ENCODE measurements at regions not wholly inside any gene's neighbourhood (a gene's known extent, or its start where the extent isn't known, plus 50 kb on each side); places are given as distances from the start of the nearest gene placed in this dataset.
"Not testable (repeated sequence)": the region's sequence is repeated elsewhere in the genome, so short reads cannot be mapped to it uniquely, and the experiment has no call there.

DNA sequence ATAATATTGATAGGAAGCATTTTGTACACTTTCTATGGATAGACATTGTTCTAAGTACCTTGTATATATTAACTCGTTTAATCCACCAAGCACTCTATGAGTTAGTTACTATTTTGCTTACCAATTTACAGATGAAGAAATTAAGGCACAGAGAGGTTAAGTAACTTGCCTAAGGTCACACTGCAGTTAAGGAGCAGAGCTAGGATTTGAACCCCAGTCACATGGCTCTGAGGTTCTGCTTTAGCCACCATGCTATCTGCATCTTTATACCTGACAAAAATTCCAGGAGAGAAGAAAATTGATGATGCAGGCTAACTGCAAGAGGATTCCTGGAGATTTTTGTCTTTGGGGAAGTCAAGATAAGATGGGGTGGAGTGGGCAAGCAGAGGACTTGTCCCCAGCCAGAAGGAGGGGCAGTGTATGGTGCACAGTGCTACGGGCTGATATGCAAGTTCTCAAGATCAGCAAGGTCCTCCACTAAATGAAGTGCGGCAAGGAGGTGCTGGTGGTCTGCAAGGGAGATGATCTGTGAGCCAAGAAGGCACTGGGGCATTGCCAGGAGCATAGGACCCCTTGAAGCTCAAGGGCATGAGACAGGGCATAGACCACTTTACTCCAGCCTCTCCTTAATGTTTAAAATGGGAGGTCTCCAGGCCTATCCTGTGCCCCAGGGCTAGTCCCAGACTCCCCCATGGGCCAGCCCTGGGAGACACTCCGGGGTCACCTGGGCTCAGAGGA lies 430.6 kb downstream of the RPS24 start:
- DNase-seq: no peak

DNA sequence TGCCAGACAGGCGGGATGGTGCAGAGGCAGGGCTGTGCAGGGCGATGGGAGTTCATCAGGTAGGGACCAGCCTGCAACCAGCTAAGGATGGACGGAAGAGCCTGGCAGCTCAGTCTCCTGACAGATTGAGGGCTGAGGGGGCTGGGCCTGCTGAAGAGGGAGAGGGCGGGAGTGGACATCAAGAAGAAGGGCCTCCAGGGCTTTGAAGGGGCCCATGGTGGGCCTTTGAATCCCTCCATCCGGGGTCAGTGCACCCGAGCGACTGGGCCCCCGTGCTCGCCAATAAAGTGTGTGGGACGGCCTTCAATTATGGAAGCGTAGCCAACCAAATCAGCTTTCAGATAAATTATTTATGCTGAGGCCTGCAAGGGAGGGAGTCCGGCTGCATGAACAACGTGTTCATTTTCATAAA lies 431.2 kb downstream of the RPS24 start:
- DNase-seq: no peak

DNA sequence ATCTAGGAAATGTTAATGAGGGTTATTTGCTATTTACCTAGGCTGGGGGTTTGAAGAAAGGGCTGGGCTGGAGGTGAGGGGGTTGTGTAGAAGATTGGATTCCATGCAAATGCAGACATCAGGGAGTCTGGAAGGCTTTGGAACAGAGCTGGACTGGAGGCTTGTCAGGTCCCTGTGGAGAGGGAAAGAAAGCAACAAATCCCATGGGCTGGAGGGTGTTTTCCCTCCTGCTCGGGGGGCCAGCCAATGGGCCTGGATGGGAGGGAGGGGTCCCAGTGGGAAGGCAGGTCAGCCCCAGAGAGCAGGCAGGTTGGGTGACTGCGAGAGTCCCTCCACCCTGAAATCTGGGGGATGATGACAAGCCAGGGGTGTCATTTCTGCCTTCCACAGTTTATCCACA lies 431.8 kb downstream of the RPS24 start:
- DNase-seq: no peak

DNA sequence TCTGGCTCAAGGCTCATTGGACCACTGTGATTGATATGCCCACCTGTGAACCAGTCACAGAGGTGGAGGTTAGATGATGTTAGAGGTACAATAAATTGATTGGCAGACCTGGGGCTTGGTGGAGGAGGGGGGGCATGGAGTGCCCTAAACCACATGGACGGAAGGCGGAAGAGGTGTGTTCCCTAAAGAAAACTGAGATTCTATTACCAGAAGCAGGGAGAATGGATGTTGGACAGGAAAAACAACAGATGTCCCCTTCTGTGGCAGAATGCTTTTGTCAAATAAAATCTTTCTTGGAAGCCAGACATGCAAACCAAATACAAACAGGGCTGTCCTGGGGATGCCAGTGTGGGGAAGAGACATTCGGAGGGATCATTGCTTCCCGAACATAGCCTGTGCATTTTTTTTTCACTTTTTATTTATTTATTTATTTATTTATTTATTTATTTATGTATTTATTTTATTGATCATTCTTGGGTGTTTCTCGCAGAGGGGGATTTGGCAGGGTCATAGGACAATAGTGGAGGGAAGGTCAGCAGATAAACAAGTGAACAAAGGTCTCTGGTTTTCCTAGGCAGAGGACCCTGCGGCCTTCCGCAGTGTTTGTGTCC lies 433.9 kb downstream of the RPS24 start:
- no peak for DNase-seq

DNA sequence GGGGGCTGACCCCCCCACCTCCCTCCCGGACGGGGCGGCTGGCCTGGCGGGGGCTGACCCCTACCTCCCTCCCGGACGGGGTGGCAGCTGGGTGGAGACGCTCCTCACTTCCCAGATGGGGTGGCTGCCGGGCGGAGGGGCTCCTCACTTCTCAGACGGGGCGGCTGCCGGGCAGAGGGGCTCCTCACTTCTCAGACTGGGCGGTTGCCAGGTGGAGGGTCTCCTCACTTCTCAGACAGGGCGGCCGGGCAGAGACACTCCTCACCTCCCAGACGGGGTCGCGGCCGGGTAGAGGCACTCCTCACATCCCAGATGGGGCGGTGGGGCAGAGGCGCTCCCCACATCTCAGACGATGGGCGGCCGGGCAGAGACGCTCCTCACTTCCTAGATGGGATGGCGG lies 435.1 kb downstream of the RPS24 start:
- not testable (repeated sequence) for DNase-seq

DNA sequence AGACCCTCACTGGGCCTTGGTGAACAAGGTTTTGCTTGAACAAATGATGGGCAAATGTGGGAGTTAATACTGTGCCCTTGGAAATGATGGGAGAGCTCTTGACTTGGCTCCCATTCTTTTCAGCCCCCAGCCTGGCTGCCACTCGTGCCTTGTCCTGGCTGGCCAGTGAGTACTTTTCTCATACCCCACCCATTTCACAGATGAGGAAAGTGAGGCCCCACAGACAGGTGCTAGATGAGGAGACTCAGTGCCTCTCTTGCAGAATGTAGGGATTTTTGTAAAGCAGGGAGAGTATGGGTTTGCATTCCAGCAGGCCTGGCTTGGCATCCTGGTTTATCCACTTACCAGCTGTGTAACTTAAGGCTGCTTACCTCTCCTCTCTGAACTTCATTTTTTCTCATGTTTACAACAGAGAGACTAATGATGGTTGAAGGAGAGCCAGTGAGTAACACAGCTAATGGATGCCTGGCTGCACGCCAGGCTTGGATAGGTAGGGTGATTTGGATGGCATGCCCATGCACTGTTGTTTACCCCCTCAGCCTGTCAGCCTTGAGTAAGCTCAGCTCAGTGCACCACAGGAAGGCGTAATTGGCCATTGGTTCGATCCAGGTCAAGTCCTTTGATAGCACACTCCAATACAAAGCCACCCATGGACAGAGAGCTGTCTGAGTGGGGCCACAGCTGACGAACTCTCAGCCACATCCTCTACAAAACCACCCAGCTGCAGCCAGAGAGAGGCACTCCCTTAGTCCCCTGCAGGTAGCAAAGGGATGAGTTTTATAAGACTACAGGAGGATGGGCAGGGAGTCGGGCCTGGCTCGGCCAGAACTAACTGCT lies 436.8 kb downstream of the RPS24 start:
- DNase-seq: no peak

DNA sequence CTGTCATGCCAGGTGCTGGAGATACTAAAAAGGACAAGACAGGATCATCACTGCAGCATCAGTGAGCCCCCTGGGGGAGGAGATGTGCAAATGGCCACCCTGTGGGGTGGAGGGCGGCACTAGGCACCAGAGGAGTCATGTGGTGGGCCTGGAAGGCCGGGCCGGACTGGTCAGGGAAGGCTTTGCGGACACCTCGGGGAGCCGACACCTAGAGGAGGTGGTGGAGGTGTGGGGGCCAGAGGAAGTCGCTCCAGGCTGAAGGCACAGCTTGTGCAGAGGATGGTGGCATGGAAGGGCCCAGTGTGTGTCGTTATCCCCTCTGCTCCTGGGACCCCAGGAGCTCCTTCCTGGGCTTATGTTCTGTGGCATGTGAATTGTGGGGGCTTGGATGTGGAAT lies 437.7 kb downstream of the RPS24 start:
- no peak for DNase-seq

DNA sequence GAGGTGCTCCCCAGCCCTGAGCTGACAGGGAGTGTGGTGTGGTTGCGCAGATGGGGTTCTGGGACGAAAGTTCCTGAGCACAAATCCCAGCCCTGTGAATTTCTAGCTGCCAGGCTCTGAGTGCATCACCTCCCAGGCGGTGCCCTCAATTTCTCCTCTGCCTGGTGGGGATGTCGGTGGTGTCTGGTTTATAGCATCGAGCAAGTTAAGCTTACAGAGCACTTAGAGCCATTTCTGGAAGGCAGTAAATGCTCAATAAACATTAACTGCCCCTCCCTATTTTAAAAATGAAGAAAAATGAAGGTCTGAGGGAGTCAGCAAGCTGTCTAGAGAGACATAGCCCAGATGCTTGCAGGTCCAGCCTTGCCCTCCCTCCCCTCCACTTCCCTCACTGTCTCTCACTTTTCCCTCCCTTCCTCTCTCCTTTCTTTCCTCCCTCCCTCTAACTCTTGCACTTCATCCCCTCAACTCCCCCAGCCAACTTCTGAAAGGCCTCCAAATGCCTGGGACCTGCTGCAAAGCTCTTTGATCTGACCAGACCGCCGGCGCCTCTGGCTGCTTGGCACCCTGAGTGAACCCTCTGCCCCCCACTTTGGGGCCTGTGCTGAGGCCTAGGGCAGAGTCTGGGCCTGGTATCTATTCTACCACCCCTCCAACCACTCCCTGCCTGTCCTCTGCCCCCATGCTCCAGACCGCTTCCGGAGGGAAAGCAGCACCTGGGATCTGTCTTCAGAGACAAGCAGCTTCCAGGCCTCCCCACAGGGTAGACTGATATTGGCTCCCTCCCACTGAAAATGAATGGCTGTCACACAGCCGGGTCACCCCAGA lies 438.3 kb downstream of the RPS24 start:
- no peak for DNase-seq

DNA sequence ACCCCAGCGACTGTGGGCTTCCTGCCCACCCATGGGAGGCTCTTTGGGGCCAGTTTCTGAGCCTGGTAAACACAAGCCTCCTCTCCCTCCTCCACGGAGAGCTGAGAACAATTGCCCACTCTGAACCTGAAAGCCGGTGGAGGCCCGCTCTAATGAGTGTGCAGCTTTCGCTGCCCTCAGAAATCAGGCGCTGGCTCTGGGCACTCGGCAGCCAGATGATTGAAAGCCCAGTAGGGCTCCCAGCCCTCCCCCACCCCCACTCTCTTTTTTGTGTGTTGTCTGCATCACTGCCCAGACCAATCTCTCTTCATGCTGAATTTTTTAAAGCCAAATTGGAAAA lies 438.9 kb downstream of the RPS24 start:
- DNase-seq: no peak

DNA sequence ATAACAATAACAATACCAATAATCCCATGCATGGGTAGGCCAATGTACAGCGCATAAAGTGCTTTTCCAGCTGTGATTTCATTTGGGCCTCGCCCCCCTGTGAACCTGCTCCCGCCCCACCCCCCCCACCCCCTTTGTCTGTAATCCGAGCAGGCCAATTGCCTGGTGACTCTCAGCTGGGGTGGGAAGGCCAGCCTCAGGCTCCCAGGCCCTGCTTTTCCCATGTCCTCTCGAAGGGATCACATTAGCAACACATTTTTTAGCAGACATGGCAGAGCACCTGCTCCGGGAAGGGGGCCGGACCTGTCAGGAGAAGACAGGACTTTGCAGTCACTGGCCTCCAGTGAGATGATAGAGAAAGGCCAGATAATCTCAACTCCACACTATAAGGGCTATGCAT lies 439.3 kb downstream of the RPS24 start:
- DNase-seq: no peak

DNA sequence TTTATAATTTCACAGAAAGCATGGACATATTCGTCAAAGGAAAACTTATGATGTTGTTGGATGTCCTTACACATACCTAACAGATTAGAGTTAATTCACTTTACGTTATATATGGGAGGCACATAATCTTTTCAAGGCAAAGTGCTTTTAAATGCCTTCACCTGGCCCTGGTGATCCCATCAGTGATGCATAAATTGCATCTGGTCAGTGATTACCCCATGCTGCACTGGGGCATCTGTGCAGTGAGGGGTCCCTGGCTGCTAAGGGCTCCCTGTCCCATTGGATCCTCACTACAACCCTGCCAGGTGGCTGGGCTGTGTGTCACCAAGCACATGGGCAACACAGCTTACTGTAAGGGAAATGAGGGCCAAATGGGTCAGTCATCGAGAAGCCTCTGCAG lies 441.1 kb downstream of the RPS24 start:
- DNase-seq: no peak

DNA sequence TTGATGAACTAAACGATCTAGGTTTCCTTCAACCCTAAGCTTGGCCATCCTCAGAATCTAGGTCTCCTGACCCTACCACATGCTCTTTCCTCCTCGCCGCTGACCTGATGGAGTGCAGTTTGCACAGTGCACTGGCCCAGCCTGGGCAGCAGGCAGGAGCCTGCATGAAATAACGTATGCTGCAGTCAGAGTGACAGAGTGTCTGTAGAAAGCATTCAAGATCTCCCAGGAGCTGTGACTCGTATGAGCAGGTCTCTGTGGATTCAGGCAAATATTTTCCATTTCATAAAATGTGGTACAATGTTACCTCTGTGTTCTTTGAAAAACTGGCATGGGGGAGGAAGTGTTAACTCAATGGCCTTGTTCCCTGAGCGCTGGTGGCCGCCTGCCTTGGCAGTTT lies 441.8 kb downstream of the RPS24 start:
- DNase-seq: no peak

DNA sequence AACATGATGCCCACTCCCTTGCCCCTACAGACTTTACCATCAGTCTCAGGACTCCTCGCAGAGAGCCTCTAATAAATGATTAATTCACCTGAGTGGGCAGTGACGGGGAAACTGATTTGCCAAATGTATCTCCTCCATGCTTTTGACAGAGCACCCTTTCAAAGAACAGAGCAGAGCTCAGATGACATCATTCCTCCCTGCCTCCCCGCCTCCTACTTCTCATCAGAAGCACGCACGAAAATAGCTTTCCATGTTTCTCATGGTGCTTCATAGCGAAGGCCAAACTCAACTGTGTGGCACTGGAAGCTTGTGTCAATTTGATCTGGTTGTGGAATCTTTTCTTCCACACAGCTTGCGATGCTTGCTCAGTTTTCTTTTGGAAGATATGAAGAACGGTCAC lies 442.5 kb downstream of the RPS24 start:
- no peak for DNase-seq

DNA sequence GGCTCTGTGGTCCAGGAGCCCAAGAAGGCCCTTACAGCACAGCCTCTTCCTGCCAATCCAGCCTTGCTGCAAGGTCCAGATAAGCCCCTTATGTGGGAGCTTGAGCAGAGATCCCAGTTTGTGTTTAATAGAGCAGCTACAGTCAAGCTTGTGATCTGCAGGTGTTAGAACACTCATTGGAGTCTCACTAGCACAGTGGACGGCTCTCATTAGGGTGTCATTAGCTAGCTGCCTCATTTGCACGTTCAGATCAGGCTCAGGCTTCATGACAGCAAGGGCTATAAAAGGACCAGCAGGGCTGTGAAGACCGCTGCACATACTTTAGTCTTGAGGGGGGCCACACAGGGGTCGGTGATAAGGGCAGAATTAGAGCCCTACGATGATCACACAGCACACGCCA lies 443.2 kb downstream of the RPS24 start:
- DNase-seq: no peak

DNA sequence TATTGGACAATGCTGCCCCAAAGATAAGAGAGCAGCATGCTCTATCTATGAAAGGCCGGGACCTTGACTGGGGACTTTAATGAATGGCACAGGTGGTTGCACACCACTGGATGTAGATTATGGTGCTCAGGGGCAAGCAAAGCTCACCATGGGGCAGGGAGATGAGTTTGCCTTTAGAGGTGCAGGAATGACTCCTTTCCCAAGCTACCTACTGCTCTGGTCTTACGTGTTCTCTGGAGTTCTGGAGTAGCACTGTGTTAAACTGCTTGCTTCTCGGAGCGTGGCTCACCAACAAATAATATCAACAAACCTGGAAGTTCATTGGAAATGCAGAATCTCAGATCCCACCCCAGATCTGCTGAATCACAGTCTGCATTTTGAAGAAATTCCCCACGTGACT lies 445.3 kb downstream of the RPS24 start:
- DNase-seq: no peak

DNA sequence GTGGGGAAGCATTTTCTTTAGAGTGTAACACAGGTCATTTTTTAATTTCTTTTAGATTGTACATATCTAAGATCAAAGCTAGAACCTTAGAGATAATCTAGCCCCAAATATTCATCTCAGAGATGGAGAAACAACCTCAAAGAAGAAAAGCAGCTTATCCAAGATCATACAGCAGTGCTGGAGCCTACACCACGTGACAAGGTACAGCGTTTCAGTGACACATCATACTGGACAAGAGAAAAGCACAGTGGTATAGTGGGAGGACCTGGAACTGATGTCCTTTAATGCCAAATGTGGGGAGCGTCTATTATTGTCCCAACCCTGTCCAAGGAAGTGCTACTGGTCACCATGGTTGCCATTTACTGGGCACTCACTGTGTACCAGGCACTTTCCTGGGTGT lies 445.8 kb downstream of the RPS24 start:
- DNase-seq: no peak

DNA sequence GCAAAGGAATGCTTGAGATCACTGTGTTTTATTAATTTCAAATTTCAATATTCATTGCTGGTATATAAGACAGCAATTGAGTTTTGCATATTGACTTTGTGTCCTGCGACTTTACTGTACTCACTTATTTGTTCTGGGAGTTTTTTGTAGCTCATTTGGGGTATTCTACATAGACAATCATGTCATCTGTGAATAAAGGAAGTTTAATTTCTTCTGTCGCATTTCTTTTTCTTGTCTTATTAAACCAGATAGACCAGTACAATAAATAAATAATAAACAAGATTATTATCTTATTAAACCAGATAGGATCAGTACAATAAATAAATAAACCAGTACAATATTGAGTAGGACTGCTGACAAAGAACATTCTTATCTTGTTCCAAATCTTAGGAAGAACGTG lies 448.2 kb downstream of the RPS24 start:
- DNase-seq: no peak

DNA sequence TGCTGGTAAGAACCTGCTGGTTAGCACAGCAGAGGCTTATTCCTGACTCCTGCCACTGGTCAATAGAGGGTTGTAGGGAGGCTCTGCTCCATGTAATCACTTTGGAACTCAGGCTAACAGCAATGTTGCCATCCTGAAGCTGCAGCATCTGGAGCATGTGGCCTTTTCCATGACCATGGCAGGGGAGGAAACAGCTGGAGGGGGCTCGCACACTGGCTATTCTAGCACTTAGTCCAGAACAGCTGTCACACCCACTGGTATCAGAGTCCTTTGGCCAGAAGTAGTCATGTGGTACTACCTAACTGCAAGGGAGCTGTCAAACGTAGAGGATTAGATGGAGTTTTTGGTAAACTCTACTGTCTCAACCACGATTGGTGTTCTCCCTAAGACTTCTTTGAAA lies 450.0 kb downstream of the RPS24 start:
- DNase-seq: no peak

DNA sequence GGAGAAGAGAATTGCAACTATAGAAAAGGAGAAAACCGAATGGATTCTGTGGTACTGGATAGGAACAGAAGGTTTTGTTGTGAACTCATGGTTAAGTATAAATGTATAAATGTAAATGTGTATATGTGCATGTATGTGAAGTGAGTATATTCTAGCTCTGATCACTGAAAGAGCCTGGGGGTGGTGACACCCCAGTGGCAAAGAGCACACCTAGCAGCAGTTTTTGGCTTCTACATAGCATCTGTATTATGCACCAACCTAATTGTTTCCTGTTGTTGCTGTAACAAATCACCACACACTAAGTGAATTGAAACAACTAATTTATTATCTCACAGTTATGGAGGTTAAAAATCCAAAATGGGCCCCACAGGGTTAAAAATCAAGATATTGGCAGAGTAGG lies 455.4 kb downstream of the RPS24 start:
- DNase-seq: no peak

DNA sequence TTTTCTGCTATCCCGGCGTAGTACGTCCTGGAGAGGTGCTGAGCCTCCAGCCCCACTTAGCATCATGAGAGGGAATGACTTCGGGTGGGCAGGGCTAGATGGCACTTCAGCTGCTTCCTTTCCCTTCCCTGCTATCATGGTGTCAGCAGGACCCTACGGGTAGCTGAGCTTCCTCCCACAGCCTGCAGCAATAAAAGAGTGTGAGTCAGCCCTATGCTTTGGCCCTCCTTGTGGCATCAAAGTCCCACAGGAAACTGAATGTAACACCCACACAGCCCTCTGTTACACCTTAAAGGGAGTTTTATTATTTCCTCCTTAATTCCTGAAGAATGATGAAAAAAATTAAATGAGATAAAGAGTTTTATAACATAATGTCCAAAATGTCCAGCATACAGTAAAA lies 458.1 kb downstream of the RPS24 start:
- no peak for DNase-seq

DNA sequence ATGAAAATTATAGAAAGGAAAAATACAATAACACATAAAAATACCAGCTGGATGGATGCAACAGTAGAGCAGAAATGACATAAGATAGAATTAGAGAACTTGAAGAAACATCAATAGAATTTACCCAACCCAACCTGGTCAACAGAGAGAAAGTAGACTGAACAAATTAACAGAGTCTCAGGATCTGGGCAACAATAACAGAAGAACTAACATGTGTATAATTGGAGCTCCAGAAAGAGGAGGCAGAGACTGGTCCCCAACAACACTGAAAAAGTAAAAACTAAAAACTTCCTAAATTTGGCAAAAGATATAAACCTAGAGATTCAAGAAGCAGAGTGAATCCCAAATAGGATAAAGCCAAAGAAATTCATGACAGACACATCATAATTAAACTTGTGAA lies 458.8 kb downstream of the RPS24 start:
- no peak for DNase-seq

DNA sequence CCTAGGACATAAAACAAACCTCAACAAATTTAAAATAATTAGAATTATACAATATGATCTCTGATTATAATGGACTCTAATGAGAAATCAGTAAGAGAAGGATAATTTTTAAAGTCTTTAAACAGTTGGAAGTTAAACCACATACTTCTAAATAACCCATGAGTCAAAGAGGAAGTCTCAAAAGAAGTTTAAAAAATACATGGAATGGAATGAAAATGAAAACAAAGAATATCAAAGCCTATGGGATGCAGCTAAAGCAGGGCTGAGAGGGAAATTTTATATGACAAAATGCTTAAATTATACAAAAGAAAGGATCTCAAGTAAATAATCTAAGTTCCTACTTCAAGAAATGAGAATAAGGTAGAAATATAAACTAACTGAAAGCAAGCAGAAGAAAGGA lies 460.5 kb downstream of the RPS24 start:
- DNase-seq: no peak

DNA sequence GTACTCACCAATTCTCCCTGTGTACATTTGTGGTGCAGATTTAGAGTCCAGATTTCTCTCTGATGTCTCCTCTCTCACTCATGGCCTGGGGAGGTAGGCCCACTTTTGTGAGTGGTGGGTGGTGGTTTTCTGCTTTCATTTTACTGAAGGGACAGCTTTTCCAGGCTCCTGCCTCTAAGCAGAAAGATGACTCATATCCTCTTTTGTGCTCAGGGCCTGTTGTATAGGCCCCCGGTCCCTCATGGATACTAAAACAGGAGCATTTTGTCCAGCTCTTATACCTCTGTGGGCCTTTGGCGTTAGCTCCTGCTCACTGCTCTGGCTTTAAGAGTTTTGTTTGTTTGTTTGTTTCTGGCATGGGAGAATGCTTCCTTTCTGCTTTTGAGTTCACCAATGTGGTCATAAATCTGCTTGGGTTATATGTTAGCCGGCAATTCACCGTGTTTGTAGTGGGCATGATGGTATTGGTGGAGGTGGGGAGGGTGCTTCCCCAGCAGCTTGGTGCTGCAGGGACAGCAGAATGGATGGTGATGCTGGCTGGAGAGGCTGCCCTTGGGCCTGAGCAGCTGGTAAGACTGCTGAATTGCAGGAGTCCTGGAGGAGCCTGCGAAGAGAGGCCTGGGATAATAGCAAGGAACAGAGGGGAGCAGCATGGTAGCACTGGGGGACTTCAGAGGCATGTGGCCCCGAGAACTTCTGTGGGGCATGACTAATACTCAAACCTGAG lies 468.7 kb downstream of the RPS24 start:
- DNase-seq: no peak
